KOPT-K1 (cell line): ENCODE measurements at regions not wholly inside any gene's neighbourhood (a gene's known extent, or its start where the extent isn't known, plus 50 kb on each side); places are given as distances from the start of the nearest gene placed in this dataset.

Source experiments
- H3K27ac ChIP-seq: fragments of 200-600 bp; sonication (generic); 2 replicates; pipeline ENCODE4 v1.5.1; 2016; ENCODE audit warnings: antibody characterized with exemption, mild to moderate bottlenecking, low read depth, low read length; ENCODE audit not compliant: poor library complexity, severe bottlenecking
- H3K36me3 ChIP-seq: fragments of 200-600 bp; sonication (generic); 2 replicates; pipeline ENCODE4 v1.5.1; 2017; ENCODE audit warnings: antibody characterized with exemption, mild to moderate bottlenecking, low read length, moderate library complexity; ENCODE audit not compliant: insufficient read depth
- H3K9me3 ChIP-seq: fragments of 200-600 bp; sonication (generic); 2 replicates; pipeline ENCODE4 v1.5.1; 2017; ENCODE audit warnings: antibody characterized with exemption, low read length, mild to moderate bottlenecking; ENCODE audit not compliant: insufficient read depth, poor library complexity, severe bottlenecking

DNA sequence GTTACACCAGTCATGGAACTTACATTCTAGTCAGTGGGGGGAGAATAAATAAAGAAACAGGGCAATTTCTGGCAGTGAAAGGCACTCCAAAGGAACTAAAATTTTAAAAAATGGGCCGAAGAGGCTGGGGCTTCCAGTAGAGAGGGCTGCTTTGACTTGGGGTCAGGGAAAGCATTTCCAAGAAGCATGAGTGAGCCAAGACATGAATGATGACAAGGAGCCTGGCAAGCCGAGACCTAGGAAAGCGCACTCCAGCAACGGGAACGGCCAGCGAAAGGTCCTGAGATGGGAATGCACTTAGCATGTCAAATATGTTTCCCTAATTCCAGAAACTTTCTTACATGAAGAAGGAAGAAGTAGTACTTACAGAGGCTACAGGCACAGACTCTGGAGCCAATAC lies 95.4 kb upstream of the NGF start:
- H3K9me3 ChIP-seq: no peaks in the 10 kb centered on the region
- H3K36me3 ChIP-seq: no peaks in the 10 kb centered on the region
- no peak overlapping the region for H3K27ac ChIP-seq

DNA sequence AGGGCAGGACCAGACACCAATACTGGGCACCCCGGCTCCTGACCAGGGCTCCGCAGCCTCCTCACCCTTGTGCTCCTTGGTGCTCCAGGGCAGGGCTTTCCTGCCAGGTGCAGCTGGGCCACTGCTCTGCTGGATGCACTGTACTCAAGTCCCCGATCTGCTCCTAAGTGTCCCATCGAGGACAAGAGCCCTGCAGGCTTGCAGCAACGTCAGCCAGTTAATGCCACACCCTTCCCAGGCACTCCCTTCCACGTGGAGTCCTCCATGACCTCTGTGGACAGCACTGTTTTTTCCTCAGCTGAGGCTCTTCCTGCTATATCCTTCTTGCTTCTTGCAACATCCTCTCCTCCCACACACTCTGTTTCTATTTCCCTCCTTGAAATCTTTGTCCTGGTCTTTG lies 94.0 kb upstream of the NGF start:
- Histone ChIP-seq H3K9me3 (no peaks in the 10 kb centered on the region), H3K36me3 (no peaks in the 10 kb centered on the region), H3K27ac (no peak overlapping the region)

- Histone ChIP-seq H3K27ac (no peak overlapping the region), H3K36me3 (no peaks in the 10 kb centered on the region), H3K9me3 (no peaks in the 10 kb centered on the region)
Measured at GRCh38 chr1:115430441-115431158, 92.6 kb upstream of the NGF start.

- Histone ChIP-seq H3K36me3 (no peaks in the 10 kb centered on the region), H3K9me3 (no peaks in the 10 kb centered on the region), H3K27ac (no peak overlapping the region)
Measured at GRCh38 chr1:115429884-115430283, 91.8 kb upstream of the NGF start.

DNA sequence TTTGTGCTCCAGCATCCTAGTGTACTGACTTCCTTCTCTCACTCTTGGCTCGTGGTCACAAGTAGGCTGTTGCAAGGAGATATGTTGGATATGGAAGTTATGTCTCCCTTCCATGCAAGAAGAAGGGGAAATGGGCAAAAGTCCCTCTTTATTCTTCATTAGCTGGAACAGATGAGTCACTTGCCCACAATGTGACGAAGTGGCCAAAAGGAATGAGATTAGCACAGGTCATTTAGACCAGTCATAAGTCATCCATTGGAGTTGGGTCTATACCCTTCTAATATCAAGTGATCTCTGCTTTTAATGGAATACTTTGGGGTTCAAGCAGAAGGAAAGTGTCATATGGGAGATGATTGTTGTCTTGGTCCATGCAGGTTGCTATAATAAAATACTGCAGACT lies 91.2 kb upstream of the NGF start:
- Histone ChIP-seq H3K9me3 (no peaks in the 10 kb centered on the region), H3K27ac (no peak overlapping the region)

DNA sequence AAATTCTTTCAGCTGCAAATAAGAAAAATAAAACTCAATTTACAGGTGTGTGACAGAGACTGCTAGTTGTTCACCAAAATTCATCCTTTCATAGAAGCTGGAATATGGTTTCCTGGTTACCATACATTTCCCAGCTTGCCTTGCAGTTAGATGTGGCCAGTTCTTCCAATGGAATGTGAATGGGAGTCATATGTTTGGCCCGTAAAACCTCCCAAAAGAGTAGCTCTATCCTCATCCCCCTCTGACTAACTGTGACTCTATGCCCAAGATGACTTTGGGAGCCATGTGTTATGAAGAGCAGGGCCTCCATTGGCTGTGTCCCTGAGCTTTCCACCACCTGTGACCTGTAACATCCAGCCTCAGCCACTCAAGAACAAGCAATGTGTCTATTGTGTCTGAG lies 90.6 kb upstream of the NGF start:
- Histone ChIP-seq H3K27ac (no peak overlapping the region), H3K9me3 (no peaks in the 10 kb centered on the region), H3K36me3 (no peaks in the 10 kb centered on the region)

More for the DNA sequence above, 91.2 kb upstream of the NGF start:
- H3K36me3 ChIP-seq: no peaks in the 10 kb centered on the region

DNA sequence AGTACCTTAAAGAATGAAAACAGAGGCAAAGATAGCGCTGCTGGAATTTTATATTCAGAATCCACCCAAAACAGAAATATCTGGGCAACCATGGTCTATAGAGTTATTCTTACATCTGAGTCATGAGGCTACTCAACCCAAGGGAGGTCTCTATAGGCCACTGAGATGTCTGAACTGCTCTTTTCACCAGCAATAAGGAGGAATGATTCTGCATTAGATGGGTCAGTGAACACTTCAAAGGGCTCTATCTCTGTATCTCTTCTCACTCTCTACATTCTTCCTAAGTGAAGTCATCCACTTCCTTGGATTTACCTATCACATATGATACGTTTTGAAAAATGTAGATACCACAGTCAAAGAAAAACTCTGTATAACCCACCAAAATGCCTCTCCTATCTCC lies 90.2 kb upstream of the NGF start:
- Histone ChIP-seq H3K9me3 (no peaks in the 10 kb centered on the region), H3K36me3 (no peaks in the 10 kb centered on the region), H3K27ac (no peak overlapping the region)

DNA sequence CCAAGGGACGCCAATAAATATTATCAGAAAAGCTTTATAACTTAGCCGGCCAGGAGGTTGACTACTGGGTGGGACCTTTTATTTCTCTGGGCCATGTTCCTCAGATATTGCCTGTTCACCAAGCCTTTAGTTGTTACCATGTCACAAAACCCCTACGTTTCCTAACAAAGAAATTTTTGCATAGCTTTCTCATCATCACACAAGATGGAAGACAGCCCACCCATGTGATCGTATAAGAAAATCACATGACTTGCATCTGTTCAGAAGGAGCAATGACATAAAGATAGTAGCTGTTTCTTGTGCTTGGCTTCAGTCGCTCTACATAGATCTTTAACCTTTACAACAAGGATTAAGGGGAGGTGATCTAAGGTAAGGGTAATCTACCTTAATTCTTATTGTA lies 88.9 kb upstream of the NGF start:
- H3K36me3 ChIP-seq: no peaks in the 10 kb centered on the region
- no peak overlapping the region for H3K27ac ChIP-seq
- H3K9me3 ChIP-seq: no peaks in the 10 kb centered on the region

- H3K36me3 ChIP-seq: no peaks in the 10 kb centered on the region
- no peak overlapping the region for H3K27ac ChIP-seq
- H3K9me3 ChIP-seq: no peaks in the 10 kb centered on the region
Measured at GRCh38 chr1:115426231-115426771, 88.3 kb upstream of the NGF start.

DNA sequence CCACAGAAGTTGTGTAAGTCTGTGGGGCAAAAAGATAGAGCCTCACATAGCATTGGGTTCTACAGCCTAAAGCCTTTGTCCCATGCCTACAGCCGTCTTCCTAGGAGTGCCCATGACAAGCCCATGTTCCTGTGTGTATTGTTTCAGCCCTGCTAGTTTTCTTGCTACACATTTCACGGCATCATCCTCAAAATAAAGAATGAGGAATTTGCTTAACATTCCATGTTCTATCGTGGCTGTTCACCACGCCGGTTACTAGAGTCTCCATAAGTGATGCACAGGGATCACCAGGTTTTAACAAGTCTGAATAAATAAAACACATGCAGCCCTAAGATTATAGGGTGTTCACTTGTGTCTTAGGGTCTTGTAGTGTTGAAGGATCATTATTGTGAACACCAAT lies 87.4 kb upstream of the NGF start:
- no peak overlapping the region for H3K27ac ChIP-seq
- H3K9me3 ChIP-seq: no peaks in the 10 kb centered on the region
- no peaks in the 10 kb centered on the region for H3K36me3 ChIP-seq

DNA sequence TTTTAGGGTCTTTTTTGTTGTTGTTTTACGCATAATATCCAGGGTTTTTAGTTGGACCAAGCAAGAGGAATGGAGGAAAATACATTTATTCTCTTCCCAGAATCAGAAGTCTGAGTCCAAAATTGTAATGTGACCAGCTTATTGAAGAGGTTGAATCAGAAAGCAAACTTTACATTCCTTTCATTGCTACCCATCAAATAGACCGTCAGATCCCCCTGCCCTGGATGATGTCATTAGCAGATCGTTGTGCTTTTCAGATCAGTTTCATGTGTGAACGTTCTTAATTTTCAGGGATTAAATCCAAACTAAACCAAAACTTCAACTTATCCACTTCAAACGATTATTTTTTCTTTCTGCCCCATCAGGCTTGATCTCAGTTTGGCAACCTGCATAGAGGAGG lies 85.7 kb upstream of the NGF start:
- Histone ChIP-seq H3K36me3 (no peaks in the 10 kb centered on the region), H3K9me3 (no peaks in the 10 kb centered on the region), H3K27ac (no peak overlapping the region)

- H3K36me3 ChIP-seq: no peaks in the 10 kb centered on the region
- no peaks in the 10 kb centered on the region for H3K9me3 ChIP-seq
- no peak overlapping the region for H3K27ac ChIP-seq
Measured at GRCh38 chr1:115419571-115419970, 81.5 kb upstream of the NGF start.

GRCh38 chr1:115413621-115414020 lies 75.6 kb upstream of the NGF start:
- Histone ChIP-seq H3K36me3 (no peaks in the 10 kb centered on the region), H3K9me3 (no peaks in the 10 kb centered on the region), H3K27ac (no peak overlapping the region)

DNA sequence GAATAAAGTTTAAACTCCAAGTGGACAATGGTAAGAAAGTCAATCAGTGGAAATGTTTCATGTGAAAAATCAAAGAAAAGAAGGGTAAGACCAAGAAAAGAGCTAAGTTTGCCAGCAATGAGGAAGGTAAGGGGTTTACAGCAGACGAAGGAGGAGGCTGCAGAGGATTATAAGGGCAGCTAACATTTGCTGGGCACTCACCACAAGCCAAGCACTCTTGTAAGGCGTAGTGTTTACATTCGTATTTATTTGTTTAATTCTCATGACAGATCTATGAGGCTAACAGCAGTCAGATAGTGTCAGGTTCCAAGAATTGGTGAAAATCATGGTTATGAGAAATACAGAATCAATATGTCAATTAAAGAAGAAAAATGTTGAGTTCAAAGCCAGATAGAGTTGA lies 75.2 kb upstream of the NGF start:
- Histone ChIP-seq H3K36me3 (no peaks in the 10 kb centered on the region), H3K9me3 (no peaks in the 10 kb centered on the region), H3K27ac (no peak overlapping the region)

GRCh38 chr1:115412733-115413132 lies 74.7 kb upstream of the NGF start:
- H3K27ac ChIP-seq: no peak overlapping the region
- no peaks in the 10 kb centered on the region for H3K9me3 ChIP-seq
- H3K36me3 ChIP-seq: no peaks in the 10 kb centered on the region

DNA sequence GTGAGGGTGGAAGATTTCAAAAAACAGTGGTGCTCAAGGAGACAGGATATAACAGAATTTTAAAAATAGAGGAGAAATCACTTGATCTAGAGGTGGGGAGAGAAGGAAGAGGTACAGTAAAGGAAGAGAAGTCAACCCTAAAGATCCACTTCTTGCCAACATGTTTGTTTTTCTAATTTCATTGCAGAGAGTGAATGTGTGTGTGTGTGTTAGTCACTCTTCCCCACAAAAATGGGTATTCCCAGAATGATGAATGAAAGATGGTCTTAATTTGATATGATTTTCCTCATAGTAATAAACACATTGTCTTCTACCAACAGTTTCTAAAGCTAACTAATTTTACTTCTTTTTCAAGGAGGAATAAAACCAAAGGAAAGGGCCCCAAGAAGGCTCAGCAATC lies 74.2 kb upstream of the NGF start:
- H3K27ac ChIP-seq: no peak overlapping the region
- no peaks in the 10 kb centered on the region for H3K36me3 ChIP-seq
- no peaks in the 10 kb centered on the region for H3K9me3 ChIP-seq
